GM19328 (cell line): ENCODE measurements at regions not wholly inside any gene's neighbourhood (a gene's known extent, or its start where the extent isn't known, plus 50 kb on each side); places are given as distances from the start of the nearest gene placed in this dataset.

ENCODE experiments used
- ATAC-seq: cut with Tn5 transposase; IDR thresholded peaks from one replicate; pipeline ENCODE4 v1.9.1; 2021; ENCODE audit warnings: mild to moderate bottlenecking, moderate library complexity; ENCODE audit not compliant: unreplicated experiment

DNA sequence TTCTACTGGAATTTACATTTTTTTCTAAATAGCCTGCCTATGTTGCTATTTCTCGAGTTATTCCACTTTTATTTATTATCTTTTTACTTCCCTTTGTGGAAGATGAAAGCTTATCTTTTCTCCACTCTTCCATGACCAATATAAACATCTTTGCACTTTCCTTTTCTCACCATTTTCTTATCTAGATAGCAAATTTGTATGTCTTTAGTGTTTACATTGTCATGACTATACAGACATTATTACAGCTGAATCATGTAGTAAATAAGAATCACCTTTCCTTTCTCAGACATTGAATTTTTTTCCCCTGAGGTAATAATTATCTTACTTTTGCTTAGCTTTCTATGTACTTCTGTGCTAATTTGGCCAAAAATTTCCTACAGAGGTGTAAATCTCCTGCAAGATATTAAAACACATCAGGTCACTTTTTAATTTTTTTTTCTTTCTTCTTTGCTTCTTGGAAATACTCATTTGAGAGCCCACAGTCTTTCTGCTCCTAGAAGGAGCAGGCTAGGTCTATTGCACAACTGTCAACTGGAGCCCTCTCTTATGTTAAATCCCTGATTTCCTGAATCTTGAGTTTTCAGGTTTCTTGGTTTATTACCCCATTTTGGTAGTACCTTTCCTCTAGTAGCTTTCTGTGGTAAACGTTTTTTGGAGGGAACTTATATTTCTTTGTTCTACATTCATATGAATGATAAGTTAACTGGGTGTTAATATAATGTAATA lies 109.0 kb upstream of the ATP2B1 start:
- no peak for ATAC-seq

DNA sequence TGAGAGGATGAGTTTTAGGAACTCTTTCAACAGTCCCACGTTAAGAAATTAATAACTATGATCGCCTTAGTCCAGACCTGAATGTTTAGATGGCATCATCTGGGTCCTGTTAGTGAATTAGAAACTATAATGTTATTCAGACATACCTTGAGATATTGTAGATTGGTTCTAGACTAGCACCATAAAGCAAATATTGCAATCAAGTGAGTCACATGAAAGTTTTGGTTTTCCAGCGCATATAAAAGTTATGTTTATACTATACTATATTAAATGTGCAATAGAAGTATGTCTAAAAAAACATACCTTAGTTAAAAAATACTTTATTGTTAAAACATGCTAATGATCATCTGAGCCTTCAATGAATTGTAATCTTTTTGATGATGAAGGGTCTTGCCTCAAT lies 106.6 kb upstream of the ATP2B1 start:
- no peak for ATAC-seq

DNA sequence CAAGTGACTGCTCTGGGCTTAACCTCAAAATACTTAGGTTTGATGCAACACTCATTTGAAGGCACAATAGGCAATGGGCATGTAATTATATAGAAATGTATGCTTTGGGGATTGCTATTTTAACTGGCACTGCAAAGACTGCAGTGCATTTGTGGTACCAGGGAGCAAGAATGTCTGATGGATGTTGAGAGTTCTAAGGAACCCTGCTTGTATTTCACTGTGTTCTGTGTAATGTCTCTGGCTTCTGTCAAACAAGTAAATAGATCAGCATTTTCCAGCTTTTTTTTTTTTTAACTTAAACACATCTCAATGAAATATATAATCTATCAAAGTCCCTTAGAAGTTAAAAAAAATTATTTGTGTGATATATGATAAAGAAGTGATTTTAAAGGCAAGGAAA lies 94.8 kb upstream of the ATP2B1 start:
- ATAC-seq: no peak

DNA sequence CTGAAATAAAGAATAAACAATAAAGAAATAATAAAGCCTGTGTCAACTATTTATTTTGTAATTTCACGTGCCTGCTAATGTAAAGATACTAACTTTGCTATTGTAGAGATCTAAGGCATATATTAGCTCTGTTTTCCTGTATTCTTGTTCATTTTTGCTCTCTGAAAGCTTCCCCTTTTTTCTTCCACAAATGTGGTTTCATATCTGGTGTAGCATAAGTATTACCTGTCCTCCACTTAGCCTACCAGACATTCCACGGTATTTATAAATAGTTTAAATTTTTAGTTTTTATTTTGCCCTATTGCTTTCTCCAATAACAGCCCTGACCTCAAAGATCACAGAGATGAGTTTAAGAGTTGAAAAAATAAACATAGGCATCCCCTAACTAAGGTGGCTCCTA lies 92.6 kb upstream of the ATP2B1 start:
- ATAC-seq: no peak

DNA sequence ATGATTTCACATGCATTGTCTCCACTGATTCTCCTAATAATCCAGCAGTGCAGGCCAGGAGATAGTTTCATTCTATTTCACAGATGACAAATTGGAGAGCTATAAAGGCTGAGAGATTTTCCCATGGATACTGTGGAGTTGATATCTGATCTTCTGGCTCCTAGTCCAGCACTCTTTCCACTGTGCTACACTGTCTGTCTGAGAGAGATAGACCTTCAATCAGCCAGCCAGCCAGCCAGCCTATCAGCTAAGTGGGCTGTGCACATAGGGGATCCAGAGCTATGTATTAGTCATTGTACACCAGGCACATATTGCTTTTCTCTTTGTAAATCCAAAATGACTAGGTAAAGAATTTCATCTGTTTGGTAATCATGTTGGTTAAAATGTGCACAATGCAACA lies 91.8 kb upstream of the ATP2B1 start:
- no peak for ATAC-seq

DNA sequence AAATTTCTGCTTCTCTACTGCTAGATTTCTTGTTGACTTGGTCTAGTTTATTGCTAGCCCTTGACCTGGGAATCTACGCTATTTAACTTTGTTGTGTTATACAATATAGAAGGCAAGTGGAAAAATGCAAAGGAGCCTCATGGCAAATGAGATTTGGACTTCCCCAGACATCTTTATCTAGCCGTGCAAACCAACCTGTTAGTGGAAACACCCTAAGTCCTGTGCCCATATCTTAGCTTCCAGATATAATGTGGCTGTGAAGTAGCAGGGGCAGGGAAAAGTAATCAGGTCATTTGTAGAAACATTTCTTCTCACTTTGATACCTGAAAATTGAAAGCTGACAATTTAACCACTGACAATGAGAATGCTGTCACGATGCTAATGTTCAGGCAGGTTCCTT lies 90.7 kb upstream of the ATP2B1 start:
- ATAC-seq: no peak

DNA sequence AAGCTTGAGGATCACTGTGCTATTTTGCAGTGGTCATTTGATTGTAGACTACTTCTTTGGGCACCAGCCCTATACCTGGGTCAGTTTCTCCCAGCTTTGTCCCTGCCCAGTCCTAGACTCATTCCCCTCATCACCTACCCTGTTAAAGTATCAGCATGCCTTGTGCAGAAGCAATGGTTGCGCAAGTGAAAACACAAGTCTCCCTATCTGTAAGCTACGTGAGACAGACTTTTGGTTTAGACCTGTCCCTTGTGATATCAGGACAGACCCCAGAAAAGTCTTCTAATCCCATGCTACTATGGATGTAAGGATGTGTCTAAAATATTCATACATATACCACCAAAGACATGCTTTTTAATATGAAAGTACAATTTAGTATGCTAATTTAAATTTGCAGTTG lies 88.8 kb upstream of the ATP2B1 start:
- no peak for ATAC-seq

DNA sequence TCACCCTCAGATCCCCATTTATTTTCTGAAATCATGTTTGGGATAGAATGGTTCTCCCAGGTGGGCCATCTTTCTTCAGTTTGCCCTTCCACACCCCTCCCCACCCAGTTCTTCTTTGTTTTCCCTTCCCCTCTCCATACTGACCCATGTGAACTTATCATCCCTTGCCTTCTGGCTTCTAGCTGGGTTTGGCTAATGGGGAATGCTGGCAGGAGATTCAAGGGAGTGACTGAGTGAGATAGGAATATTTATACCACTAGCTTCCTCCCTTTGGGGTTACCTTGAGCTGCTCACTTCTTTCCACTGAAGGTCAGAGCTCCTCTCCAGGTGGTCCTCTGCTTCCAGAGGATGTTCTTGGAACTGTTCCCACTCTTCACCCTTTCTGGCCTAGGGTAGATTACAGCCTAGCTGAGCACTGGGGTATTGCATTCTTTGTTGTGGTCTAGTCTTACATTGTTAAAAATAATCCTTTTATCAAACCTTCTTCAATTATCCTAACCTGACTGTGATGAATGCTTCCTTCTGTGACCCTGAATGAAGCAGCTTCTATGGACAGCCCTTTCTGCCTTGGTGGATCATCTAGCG lies 88.3 kb upstream of the ATP2B1 start:
- ATAC-seq: no peak

DNA sequence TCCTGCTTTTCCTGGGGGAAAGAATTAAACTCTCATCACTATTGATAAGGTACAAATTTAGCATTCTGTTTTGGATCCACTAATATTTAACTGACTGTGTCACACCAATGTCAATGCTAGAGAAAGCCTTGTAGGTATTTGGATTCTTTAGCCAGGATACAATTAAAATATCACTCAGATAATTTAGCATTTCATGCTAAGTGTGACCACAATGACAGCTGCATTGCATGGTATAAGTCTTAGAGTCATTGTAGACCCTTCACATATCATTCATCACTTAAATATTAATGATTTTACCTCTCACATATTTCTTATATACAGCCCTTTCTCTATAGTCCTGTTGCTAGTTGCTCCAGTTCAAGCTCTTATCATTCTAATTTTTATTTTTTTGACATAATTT lies 85.3 kb upstream of the ATP2B1 start:
- no peak for ATAC-seq

DNA sequence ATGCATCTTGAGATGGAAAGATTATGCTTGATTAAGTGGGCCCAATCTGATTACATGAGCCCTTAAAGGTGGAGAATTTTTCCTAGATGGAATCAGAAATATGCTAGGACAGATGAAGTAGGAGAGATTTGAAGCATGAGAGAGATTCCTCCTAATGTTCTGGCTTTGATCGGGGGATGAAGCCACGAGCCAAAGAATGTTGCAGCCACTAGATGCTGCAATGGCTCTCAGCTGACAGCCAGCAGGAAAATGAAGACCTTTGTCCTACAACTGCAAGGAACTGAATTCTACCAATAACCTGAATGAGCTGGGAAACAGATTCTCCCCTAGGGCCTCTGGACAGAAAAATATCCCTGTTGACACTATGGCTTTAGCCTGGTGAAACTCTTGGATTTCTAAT lies 82.6 kb upstream of the ATP2B1 start:
- ATAC-seq: no peak

DNA sequence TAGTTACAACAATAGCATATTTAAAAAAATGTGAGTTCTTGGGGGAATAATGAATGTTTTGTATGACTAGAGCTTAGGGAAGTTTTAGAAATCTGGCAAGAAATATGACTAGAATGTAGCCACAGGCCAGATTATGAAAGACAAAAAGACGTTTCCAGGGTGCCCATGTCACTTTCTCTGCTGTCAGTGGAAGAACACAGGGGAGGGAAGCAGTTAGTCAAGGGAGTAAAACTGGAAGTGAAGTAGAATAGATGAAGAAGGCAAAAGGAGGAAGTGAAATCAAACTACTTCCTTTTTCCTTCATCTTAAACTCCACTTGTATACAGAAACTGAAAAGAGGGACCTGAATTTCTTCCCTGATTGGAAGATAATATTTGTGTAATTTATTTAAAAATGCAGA lies 81.2 kb upstream of the ATP2B1 start:
- ATAC-seq: peak; percentile 76

DNA sequence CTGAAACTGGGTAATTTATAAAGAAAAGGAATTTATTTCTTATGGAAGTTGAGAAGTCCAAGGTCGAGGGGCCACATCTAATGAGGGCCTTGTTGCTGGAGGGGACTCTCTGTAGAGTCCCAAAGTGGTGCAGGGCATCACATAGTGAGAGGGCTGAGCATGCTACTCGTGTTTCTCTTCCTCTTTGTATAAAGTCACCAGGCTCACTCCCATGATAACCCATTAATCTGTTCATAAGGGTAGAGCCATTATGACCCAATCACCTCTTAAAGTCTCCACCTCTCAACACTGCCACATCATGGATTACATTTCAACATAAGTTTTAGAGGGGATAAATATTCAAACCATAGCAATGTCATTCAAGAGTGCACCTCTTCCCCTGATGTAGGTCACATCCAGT lies 79.1 kb upstream of the ATP2B1 start:
- no peak for ATAC-seq

DNA sequence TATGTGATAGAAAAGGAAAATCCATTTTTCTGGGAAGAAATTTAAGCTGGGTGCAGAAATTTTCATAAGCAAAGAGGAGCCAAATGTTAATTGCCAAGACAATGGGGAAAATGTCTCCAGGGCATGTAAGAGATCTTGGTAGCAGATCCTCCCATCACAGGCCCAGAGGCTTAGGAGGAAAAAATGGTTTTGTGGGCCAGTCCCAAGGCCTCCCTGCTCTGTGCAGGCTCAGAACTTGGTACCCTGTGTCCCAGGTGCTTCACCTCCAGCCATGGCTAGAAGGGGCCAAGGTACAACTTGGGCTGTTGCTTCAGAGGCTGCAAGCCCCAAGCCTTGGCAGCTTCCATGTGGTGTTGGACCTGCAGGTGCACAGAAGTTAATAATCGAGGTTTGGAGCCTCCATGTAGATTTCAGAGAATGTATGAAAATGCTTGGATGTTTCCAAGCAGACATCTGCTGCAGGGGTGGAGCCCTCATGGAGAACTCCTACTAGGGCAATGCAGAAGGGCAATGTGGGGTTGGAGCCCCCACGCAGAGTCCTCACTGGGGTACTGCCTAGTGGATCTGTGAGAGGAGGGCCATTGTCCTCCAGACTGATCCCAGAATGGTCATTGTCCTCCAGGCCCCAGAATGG lies 77.7 kb upstream of the ATP2B1 start:
- ATAC-seq: no peak

DNA sequence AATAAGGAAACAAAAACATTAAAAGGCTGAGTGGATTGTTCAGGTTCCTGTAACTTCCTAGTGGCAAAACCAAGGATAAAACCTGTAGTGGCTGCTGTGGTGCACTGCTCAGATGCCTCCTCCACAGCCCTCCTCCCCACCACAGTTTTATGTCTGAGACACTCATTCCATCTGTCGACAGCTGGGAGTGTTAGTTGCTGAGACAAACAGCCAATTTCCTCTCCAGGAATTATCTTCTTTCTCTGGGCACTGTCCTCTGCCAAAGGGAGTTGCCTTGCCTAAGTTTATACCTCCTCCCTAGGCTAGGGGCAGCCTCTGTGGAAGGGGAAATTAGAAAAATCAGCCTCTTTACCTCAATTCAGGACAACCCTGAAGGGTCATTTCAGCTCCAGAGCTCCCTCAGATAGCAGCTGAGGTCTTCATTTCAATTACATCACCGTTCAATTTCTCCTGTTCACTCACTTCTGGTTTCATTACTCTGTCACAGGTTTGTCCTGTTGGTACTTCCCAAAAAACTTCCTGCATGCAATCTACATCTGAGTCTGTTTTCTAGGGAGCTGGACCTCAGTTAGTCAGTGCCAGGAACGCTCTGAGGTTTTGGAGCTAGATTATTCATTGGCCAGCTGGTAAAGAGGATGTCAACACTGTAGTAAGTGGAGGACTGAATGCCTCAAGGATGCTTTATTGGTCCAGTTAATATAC lies 74.9 kb upstream of the ATP2B1 start:
- ATAC-seq: no peak

DNA sequence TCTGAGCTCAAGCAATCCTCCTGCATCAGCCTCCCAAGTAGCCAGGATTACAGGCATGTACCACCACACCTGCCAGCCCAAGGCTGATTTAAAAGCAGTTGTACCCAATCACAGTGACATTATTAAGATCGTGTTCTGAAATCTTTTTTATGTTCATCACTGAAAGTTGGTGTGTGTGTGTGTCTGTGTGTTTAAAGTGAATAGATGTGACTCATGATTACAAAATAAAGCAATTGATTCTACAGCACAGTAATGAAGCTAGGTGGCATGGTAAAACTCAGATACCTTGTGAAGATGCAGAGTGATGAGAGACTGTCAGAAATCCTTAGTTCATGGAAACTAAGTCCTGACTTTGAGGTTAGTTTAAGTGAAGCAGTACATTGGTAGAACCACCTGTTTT lies 74.2 kb upstream of the ATP2B1 start:
- ATAC-seq: no peak

DNA sequence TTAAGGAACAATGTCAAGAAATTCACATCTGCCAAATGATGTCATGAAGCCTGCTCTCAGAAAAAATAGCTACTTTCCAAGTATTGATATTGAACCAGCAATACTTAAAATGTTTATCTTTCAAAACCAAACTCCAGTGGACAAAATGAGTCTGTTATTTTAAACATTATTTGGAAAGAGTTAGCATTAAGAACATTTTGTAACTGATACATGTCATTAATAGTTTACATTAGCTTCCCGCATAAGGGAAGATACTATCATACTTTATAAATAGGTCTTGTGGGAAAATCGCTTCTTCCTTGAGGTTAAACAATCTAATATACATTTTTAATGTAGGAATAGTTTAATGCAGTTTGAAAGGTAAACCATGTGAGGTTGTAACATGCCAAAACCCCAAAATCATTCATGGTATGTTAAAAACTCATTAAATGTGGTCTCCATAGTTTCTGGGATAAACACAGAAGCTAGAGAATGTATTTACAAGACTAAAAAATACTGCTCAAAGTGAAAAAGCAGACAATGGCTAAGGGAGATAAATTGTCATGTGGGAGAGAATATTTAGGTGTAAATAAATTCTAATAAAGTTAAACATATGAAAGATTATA lies 73.4 kb upstream of the ATP2B1 start:
- ATAC-seq: no peak

DNA sequence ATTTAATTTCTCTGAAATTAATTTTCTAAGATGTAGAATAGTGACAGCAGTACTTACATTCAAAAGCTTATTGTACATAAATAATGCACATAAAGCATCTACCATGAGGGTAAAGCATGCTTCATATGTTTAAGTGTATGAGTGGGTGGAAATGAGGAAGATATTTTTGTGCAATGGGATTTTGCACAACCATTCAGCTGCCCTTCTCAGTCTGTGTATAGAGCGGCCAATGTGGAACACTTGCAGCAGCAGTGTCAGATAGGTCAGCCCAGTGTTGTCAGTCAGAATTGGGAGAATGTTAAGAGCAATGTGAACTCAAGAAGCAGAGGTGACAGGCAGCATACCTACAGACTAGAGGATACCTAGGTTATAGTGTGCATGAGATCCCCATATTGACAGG lies 72.5 kb upstream of the ATP2B1 start:
- no peak for ATAC-seq

DNA sequence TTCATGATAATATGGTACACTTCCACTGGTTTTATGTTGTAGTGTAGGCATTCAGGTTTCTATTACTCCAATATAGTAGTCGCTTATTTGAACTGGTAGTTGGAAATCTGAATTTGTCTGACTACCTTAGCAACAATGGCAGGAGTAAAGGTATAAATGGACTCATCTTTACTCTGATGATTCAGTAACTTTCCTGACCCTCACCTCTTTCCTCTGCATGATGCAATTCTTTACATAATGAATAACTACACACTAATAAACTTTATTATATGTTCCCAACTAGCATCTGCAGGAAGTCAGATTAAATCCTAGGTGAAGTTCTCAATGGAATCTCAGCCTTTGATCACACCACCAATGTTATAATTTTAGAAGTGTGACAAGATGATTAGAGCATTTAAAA lies 70.5 kb upstream of the ATP2B1 start:
- ATAC-seq: no peak

DNA sequence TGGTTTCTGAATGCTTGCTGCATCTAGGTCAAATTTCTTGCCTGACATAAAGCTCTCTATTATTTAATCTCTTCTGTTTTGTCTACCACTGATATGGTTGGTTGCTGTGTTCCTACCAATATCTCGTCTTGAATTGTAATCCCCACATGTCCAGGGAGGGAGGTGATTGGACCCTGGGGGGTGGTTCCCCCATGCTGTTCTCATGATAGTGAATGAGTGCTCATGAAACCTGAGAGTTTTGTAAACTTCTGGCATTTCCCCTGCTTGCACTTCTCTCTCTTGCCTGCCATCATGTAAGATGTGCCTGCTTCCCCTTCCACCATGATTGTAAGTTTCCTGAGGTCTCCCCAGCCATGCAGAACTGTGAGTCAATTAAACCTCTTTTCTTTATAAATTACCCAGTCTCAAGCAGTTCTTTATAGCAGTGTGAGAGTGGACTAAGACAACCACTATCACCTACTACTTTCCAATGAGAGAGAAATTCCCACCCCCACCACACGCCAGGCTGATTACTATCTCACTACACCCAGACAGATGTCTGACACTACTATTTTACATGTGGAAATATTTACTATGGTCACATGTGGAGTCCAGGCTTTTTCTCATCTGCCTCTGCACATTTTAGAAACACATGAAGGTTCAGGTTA lies 69.2 kb upstream of the ATP2B1 start:
- no peak for ATAC-seq

DNA sequence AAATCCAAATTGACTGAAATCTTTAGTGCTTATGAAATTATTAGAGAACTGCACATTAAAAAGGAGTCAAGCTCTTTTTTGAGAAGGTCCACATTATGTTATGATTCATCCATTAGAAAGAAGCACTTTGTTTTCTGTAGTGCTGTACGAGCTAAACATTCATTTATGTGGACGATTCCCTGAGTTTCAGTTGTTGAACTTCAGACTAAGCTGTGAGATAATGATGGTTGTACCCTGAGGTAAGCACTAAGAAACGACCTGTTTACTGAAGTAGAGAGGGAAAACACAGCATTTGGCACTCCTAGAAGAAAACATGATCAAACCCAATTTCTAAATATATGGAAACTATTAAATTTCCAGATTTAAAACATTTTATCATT lies 67.3 kb upstream of the ATP2B1 start:
- no peak for ATAC-seq
